Activated CD8-positive, alpha-beta memory T cell treated with anti-CD3 and anti-CD28 coated beads, Interleukin-2, amount 50 U/mL, for 1 hour (primary cell): ENCODE measurements at regions not wholly inside any gene's neighbourhood (a gene's known extent, or its start where the extent isn't known, plus 50 kb on each side); places are given as distances from the start of the nearest gene placed in this dataset.

Experiments
- DNase-seq: peaks from one replicate; pipeline ENCODE4 v3.0.0-alpha.2; 2020; ENCODE audit errors: extremely low read depth

DNA sequence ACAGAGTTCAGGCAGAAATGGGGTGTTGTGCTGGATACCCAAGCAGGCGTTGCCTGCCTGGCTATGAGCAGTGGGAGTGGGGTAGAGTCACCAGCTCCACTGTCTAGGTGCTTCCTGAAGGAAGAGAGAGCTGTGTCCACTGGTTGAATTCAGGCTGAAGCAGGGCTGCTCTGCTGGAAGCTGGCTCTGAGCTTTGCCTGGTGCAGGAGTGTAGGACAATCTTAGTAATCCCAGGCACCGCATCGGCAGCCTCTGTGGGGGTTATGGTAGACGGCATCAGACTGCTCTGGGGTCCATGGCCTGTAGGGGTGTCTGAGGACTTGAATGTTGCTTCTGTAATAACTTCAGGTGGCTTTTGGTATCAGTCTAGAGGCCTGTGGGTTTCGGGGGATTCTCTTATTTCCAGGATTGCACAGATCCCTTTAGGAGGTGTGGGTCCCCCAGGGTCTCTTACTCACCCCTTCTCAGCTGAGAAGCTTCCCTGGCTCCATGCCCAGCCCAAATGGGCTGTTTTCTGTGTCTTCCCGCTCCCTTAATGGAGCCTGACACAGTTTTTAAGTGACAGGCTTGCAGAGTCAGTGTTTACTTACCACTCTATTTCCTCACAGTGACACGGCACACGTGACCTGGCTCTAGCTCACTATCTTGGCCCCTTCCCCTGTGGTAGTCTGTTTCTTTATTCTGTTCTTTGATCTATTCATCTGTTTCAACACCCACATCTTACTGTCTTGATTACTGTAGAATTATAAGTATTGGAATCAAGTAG is 644.3 kb downstream of the CBLN2 start:
- no peak for DNase-seq

DNA sequence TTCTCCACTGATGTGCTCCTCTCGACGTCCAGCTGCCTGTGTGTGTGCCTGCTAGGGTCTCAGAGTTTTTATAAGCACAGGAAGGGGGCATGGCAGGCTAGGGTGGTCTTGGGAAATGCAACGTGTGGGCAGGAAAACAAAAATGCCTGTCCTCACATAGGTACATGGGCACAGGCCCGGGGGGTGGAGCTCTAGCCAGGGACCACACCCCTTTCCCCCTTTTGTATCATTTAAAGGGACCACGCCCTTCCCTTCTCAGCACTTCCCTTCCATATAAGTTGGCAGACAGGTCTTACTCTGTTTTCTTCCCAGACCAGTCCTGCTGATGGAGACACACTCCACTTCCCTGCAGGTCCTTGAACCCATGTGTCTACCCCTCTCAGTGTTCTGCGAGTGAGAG is 645.0 kb downstream of the CBLN2 start:
- DNase-seq = no peak

DNA sequence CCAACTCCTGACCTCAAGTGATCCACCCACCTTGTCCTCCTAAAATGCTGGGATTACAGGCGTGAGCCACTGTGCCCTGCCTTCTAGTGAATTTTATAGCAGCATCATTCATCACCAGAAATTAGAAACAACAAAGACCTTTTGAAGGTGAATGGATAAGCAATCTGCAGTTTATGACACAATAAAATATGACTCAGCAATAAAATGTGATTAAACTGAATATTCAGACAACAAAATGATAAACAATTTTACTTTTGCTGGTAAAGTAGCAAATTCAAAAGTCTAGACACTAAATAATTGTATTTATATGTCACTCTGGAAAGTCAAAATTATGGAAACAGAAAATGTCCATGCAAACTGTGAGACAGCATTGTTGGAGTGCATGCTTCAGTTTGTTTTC is 656.6 kb downstream of the CBLN2 start:
- no peak for DNase-seq

DNA sequence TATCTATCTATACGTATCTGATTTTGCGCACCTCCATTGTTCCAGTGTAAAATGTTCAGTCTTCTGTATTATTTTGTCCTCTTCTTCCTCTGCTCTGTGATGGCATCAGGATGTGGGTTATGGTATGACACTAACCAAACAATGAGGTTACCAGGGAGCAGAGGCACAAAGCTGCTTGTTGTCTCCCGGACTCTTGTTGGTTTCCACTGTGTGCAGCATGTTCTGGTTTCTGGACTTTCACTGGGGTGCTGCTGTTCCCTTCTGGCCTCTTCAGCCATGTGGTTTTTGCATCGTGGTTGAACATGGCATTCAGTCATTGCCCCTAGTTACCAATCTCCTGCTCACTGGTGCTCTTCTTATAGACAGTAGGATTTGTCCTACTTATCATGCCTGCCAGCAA is 665.9 kb downstream of the CBLN2 start:
- no peak for DNase-seq

DNA sequence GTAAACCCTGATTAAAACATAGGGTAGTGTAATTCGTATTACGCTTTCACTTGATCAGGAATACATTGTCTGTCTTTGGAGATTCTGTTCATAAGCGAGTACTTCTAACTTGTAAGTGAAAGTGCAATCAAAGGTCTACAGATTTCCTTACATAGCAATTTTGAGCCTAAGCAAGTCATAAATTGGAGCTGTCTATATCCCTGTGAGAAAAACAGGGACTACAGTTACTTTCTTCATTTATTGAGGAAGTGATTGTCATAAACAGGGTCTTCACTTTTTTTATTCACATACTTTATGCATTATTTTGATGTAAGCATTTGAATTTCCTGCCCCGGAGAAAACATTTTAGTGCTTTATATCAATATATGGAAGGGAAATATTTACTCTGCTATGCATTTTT is 670.4 kb downstream of the CBLN2 start:
- DNase-seq = no peak

DNA sequence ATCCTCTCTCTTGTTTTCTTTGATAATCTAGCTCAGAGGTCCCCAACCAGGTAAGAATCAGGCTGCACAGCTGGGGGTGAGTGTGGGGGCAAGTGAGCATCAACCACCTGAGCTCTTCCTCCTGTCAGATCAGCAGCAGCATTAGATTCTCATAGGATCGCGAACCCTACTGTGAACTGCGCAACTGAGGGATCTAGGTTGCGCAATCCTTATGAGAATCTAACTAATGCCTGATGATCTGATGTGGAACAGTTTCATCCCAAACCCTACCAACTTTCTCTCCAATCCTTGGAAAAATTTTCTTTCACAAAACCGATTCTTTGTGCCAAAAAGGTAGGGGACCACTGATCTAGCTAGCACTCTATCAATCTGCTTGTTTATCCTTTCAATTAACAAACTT is 678.3 kb downstream of the CBLN2 start:
- DNase-seq = no peak

DNA sequence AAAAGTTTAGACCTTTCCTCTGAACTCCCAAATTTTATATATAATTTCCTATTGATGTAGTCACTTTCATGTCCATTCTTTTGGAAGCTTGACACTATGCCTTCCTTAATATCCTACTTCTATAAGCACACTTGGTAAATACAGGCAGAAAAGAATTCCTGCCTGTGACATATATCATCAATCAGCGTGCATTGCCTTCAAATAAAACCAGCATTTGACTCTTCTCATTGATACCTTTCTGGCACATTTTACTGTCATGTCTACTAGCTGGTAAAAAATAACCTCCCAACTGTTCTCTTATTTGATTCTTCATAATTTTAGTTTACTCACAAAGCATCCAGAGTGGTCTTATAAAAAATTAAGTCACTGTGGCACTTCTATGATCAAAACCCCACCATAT is 693.5 kb downstream of the CBLN2 start:
- no peak for DNase-seq

DNA sequence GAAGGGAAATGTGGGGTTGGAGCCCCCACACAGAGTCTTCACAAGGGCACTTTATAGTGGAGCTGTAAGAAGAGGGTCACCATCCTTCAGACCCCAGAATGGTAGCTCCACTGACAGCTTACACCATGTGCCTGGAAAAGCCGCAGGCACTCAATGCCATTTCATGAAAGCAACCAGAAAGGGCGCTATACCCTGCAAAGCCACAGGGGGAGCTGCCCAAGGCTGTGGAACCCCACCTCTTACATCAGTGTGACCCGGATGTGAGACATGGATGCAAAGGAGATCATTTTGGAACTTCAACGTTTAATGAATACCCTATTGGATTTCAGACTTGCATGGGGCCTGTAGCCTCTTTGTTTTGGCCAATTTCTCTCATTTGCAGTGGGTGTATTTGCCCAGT is 694.7 kb downstream of the CBLN2 start:
- no peak for DNase-seq

DNA sequence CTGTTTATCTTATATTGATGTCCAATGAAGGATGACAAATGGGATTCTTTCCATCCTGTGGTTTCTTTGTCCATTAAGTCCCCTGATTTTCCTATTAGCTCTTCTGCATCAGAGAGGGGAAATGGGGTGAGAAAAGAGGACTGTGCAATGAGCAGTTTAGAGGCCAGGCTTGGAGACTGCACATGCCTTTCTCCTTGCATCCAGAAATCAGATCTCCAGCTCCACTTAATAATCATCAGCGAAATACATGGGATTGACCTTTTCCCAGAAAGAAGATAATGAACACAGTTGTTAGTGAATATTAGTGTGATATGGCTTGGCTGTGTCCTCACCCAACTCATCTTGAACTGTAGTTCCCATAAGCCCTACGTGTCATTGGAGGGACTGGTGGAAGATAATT is 697.4 kb downstream of the CBLN2 start:
- no peak for DNase-seq

DNA sequence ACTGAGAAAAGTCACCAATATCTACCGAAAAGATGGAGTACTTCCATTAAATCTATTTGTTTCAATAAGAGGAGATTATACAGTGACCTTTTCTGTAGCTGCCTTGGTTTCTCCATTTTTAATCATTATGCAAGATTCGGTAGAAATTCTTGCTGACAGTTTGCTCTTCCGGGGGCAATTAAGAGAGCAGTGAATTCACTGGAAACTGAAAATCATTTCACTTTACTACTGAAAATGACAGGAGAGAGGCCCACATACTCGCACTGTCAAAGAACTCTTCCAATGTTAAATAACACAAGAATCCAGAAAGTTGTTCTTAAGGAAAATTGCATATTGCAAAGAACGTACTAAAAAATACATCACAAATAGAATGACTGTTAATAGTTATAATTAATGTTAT is 699.3 kb downstream of the CBLN2 start:
- DNase-seq = no peak

DNA sequence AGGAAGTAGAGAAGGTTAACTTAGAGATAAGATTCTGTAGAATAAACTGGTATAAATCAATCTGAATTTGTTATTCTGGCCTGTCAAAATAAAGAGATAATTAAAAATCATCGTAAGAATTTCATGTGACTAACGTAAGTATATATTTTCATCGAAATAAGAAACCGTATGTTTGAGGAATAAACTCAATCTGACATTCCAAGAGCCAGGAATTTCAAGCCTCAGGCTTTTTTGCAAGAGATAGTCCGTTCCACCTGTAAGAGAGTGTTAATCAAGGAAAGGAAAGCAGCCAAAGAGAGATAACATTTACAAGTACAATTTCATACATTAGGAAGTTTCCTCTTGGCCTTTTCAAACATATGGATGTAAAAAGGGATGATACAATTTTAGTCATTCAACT is 701.5 kb downstream of the CBLN2 start:
- no peak for DNase-seq

DNA sequence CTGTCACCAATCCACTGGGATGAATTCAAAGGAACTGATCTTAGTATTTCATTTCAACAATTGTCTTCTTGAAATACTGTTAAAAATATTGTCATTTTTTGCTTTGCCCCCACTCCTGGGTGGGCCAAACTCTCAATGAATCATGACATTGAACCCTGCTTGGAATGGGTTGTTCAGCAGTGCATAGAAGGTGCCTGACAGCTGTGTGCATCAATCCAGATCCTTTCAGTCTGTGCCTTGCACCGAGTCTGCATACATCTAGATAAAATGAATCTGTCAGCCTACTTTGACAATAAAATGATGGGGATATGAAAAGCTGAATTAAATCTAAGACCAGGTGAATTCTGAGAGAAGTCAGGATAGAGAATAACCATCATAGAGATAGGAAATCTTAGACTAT is 706.6 kb downstream of the CBLN2 start:
- no peak for DNase-seq

DNA sequence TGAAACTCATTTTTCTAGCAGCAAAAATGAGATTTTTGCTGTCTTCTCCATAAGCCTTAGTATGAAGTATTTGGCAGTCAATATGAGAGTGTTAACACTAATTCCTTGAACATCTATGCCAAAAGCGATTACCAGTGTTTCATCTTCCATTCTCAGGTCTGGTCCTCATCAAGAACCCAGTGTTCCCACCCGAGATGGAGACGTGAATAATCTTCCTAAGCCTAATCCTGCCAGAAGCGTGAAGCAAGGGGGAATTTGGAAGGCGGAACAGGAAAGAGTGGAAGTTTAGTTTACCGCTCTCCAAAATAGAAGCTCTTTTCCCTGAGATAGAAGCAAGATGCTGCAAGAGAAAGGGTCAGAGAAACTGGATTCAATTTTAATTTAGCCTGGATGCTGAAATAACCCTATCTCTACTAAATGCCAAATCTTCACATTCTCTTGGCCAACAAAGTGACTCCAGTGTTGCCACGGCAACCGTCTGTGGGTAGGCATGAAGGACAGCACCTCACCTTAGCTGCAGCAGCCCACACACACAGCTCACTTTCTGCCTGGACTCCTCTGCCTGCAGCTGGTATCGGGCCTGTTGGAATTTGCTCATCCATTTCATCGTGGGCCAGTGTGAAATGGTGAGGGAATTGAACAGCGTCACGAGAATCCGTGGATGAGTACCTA is 711.1 kb downstream of the CBLN2 start:
- no peak for DNase-seq

DNA sequence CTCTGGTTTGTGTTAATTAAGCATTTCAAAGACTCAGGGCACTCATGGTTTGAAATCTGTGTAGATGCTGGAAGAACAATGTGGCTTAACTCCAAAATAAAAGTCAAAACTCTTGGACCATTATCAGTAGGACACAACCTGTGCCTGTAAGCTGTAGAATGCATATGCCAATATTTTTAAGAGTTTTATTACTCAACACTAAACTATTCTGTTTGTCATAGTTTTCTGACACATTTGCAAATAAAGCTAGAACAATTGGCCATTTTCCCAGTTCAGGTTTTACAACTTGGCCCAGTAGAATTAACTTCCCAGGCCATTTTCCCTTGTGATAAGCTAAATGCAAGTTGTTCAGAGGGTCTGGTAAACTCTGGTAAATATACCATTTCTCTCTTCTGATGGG is 713.1 kb downstream of the CBLN2 start:
- no peak for DNase-seq

DNA sequence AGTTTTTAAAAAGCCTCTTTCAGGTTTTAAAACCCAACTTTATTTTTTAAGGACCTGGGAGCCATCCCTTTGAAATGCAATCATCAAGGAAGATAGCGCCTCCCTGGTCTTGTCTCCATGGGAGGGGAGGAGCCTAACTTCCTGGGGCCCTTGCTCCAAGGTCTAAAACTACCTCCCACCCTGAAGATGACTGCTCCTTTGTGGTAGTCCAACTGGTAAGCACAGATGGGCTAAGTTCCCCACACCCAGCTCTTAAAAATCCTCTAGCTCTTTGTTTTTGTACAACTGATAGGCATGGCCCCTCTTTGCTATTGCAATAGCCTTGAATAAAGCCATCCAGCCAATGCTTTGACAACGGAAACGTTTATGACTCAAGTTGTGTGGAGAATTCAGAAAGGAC is 716.8 kb downstream of the CBLN2 start:
- DNase-seq = no peak

DNA sequence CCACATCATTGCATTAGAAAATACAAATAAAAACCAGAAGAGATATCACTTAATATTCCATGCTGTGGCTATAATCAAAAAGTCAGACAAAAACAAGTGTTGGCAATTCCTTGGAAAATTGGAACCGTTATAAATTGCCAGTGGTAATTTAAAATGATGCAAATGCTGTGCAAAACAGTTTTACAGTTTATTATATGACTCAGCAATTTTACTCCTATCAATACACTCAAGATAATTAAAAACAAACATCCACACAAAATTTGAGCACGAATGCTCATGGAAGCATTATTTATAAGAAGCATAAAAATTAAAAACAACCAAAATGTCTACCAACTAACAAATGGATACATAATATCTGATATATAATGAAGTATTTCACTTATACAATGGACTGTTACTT is 728.8 kb downstream of the CBLN2 start:
- no peak for DNase-seq

DNA sequence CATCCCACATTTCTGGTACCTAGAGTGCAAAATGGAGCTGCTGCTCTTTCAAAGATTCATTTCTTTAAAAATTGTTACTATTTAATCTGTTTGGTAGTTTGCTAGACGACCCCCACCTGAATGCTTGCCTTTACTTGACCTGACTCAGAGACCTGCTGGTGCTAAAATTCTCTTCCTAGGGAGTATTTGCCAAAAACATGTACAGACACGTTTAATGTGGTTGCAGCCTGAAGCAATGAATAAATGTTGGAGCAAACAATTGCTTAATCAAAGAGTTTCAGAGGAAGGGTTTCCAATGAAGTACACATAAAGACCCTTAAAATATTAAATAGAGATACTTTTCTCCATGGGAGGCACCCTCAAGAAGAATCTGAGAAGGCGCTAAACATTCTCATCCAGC is 734.4 kb downstream of the CBLN2 start:
- no peak for DNase-seq

DNA sequence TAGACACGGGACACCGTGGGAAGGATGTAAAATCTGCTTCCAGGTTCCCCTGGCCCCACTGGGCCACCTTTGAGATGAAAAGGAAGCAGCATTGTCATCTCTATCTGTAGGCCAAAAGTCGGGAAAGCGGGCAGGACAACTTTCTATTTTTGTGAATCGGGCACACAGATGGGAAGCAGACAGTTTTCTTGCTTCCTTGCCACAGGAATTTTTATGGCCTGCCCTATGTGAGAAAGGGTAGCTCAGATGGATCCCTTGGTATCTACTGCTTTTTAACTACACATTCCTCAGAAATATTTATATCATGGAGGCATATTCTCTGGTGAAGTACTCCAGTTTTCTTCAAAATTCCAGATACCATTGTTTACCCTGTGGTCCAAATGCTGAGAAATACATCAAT is 735.5 kb downstream of the CBLN2 start:
- DNase-seq = no peak

DNA sequence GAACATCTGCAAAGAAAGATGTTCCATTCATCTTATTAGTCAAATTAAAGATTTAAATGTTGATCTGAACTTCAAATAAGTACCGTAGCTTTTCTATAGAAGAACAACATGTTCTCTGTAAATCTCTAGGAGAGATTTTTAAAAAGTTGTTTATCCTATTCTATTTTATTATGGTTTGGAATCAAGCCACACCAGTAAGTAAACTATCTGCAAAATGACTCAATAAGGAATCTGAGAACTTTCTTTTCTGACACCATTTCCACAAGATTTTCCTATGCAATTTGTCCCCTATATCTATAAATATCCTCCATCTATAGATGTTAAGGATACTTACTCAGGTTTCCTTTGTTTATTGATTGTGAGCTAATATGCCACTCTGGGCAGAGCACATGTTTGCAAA is 736.6 kb downstream of the CBLN2 start:
- no peak for DNase-seq

DNA sequence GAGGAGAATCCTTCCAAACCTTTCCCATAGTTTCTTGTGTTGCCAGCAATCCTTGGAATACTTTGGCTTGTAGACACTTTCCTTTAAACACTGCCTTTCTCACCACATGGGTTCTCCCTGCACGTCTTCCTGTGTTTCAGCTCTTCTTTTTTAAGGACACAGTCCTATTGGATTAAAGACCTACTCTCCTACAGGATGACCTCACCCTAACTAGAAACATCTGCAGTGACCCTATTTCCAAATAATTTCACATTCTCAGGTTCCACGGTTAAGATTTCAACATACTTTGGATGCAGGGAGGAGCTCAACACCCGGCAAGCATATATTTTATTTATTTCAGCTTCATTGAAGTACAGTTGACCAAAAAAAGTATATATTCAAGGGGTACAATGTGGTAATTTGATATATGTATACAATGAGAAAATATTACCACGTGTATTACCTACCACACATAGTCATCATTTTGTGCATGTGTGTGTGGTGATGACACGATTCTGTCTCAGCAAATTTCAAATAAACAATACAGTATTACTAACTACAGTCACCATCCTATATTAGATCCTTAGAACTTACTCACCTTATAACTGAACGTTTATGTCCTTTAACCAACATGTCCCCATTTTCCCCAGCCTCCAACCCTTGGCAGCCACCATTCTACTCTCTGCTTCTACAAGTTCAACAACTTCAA is 745.0 kb downstream of the CBLN2 start:
- no peak for DNase-seq

DNA sequence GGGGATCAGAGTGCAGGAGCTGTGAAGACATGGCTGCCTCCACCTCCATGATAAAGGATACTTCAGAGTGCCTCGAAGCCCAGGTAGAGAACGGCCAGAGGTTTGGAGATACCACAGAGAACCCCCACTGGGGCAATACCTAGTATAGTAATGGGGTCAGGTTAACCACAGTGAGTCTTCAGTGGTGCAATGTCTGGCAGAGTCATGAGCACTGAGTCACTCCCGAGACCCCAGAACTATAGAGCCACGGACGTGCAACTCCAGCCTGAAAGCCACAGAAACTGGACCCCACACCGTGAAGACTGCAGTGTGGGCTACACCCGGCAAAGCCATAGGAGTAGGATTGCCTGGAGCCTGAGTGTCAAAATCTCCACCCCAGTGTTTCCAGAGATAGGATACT is 746.6 kb downstream of the CBLN2 start:
- no peak for DNase-seq

DNA sequence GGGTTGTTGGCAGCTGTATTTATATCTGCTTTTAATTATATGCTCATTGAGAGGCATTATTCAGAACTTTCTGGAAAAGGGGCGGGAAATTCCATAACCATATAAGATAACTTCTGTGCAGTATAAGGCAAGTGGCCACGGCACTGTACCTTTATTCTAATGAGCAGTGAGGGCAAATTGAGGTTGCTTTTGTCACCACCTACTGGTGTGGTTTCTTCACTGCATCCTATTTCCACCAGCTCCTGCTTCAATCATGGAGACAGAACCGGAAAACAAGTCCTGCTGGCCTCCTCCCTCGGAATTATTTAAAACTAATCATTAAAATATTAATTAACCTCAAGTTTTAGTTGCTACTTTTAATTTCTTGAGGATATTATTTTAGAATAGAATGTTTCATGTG is 759.4 kb downstream of the CBLN2 start:
- no peak for DNase-seq

DNA sequence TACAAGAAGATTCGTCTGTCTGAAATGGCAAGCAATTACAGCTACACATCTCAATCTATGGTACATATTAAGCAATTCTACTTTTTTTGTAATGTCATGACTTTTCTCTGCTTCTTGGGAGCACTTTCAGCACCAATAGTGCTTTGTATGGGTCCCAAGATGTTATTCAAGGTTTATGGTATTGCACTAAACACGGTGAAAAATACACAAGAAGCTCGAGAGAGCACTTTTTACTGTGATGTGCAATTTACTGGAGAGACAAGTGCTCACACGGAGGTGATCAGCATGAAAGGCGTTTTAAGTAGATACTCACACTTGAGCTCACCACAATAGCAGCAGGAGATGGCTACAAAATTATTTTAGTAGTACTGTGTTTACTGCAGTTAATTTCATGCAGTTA is 783.6 kb downstream of the CBLN2 start:
- no peak for DNase-seq
